GM23338 (cell line): ENCODE measurements at regions not wholly inside any gene's neighbourhood (a gene's known extent, or its start where the extent isn't known, plus 50 kb on each side); places are given as distances from the start of the nearest gene placed in this dataset.

Source experiments
- ATAC-seq: fragments of 200-7000 bp; cut with Tn5 transposase; 3 replicates; pipeline ENCODE4 v1.9.1; 2020
- DNase-seq: peaks from one replicate; pipeline ENCODE4 v3.0.0-alpha.2; 2015; ENCODE audit warnings: low spot score
- H2AFZ ChIP-seq: fragments of 200-600 bp; sonication (generic); 2 replicates; pipeline ENCODE4 v1.8.0; 2016; ENCODE audit warnings: antibody characterized with exemption, mild to moderate bottlenecking, moderate library complexity
- H3F3A ChIP-seq: fragments of 200-600 bp; sonication (generic); replicated peaks from 2 replicates; pipeline ENCODE4 v1.8.0; 2017; ENCODE audit warnings: antibody characterized with exemption, mixed run types, low read depth
- H3K27ac ChIP-seq: fragments of 200-600 bp; sonication (generic); 2 replicates; pipeline ENCODE4 v1.6.1; 2016; ENCODE audit warnings: low read depth
- H3K27me3 ChIP-seq: fragments of 200-600 bp; sonication (generic); 2 replicates; pipeline ENCODE4 v1.8.0; 2016; ENCODE audit warnings: mild to moderate bottlenecking, mixed run types, moderate library complexity; ENCODE audit not compliant: insufficient read depth
- H3K36me3 ChIP-seq: fragments of 200-600 bp; sonication (generic); 2 replicates; pipeline ENCODE4 v1.8.0; 2016; ENCODE audit warnings: mild to moderate bottlenecking; ENCODE audit not compliant: insufficient read depth
- H3K4me1 ChIP-seq: fragments of 200-600 bp; sonication (generic); 2 replicates; pipeline ENCODE4 v1.8.0; 2016; ENCODE audit warnings: mild to moderate bottlenecking, moderate library complexity; ENCODE audit not compliant: insufficient read depth
- H3K4me2 ChIP-seq: fragments of 200-600 bp; sonication (generic); 2 replicates; pipeline ENCODE4 v1.7.1; 2017; ENCODE audit warnings: mixed run types
- H3K4me3 ChIP-seq: fragments of 200-600 bp; sonication (generic); 2 replicates; pipeline ENCODE4 v1.6.1; 2016; ENCODE audit warnings: mixed run types
- H3K79me2 ChIP-seq: fragments of 200-600 bp; sonication (generic); replicated peaks from 2 replicates; pipeline ENCODE4 v1.8.0; 2017; ENCODE audit warnings: mild to moderate bottlenecking; ENCODE audit not compliant: insufficient read depth
- H3K9me2 ChIP-seq: fragments of 200-600 bp; sonication (generic); 2 replicates; pipeline ENCODE4 v1.8.0; 2017; ENCODE audit not compliant: insufficient read depth
- H4K20me1 ChIP-seq: fragments of 200-600 bp; sonication (generic); replicated peaks from 2 replicates; pipeline ENCODE4 v1.8.0; 2017; ENCODE audit warnings: mild to moderate bottlenecking; ENCODE audit not compliant: insufficient read depth
- H3K27ac Mint-ChIP-seq: 2 replicates; pipeline ENCODE4 v1.8.0; 2020; ENCODE audit warnings: inconsistent platforms, mild to moderate bottlenecking, moderate library complexity, mixed read lengths
- H3K27me3 Mint-ChIP-seq: 3 replicates; pipeline ENCODE4 v1.8.0; 2022; ENCODE audit warnings: low read depth, mild to moderate bottlenecking, moderate library complexity, mixed read lengths, inconsistent platforms; ENCODE audit not compliant: insufficient read depth, poor library complexity
- H3K36me3 Mint-ChIP-seq: 3 replicates; pipeline ENCODE4 v1.8.0; 2021; ENCODE audit warnings: low read depth, mild to moderate bottlenecking, inconsistent platforms, moderate library complexity, mixed read lengths
- H3K4me1 Mint-ChIP-seq: 3 replicates; pipeline ENCODE4 v1.8.0; 2020; ENCODE audit warnings: mild to moderate bottlenecking, inconsistent platforms, mixed read lengths
- H3K4me3 Mint-ChIP-seq: 3 replicates; pipeline ENCODE4 v1.8.0; 2021; ENCODE audit warnings: moderate library complexity, mild to moderate bottlenecking, inconsistent platforms, mixed read lengths
- H3K9me3 Mint-ChIP-seq: 3 replicates; pipeline ENCODE4 v1.8.0; 2020; ENCODE audit warnings: moderate library complexity, mild to moderate bottlenecking, inconsistent platforms, mixed read lengths
- CREB1 ChIP-seq: fragments of 250-450 bp; sonication (Bioruptor Pico); IDR thresholded peaks from 2 replicates; pipeline ENCODE4 v1.5.0; 2020; ENCODE audit warnings: low read depth, mild to moderate bottlenecking, moderate library complexity
- CTCF ChIP-seq, 2 experiments: fragments of 200-600 bp in 1 of 2; sonication (generic) in 1 of 2; conservative IDR thresholded peaks; 2 replicates each; pipeline versions ENCODE4 v1.5.1 to v1.6.1; 2016 to 2017; ENCODE audit warnings: antibody characterized with exemption in 2 of 2, low read depth in 2 of 2, mild to moderate bottlenecking in 2 of 2, moderate library complexity in 1 of 2
- ETS1 ChIP-seq: IDR thresholded peaks from 2 replicates; pipeline ENCODE4 v1.6.1; 2016; ENCODE audit warnings: antibody characterized with exemption
- EZH2 ChIP-seq: fragments of 200-600 bp; sonication (generic); IDR thresholded peaks from one replicate; pipeline ENCODE4 v1.8.0; 2017; ENCODE audit warnings: antibody characterized with exemption, mild to moderate bottlenecking, low read depth; ENCODE audit not compliant: unreplicated experiment
- EZH2phosphoT487 ChIP-seq: fragments of 200-600 bp; sonication (generic); IDR thresholded peaks from one replicate; pipeline ENCODE4 v1.8.1; 2018; ENCODE audit warnings: antibody characterized with exemption; ENCODE audit not compliant: unreplicated experiment
- JUNB ChIP-seq: IDR thresholded peaks from one replicate; pipeline ENCODE4 v1.6.1; 2016; ENCODE audit warnings: antibody characterized with exemption; ENCODE audit not compliant: unreplicated experiment
- NANOG ChIP-seq: IDR thresholded peaks from 2 replicates; pipeline ENCODE4 v1.6.1; 2016; ENCODE audit warnings: antibody characterized with exemption, borderline replicate concordance
- POLR2AphosphoS5 ChIP-seq: IDR thresholded peaks from 2 replicates; pipeline ENCODE4 v1.6.1; 2016; ENCODE audit warnings: antibody characterized with exemption, low read depth
- STAT1 ChIP-seq: IDR thresholded peaks from one replicate; pipeline ENCODE4 v1.6.1; 2016; ENCODE audit warnings: antibody characterized with exemption; ENCODE audit not compliant: unreplicated experiment
- ZNF114 ChIP-seq: fragments of 250-450 bp; sonication (Bioruptor Pico); IDR thresholded peaks from 2 replicates; pipeline ENCODE4 v1.5.0; 2020; ENCODE audit warnings: mild to moderate bottlenecking, moderate library complexity
- ZNF331 ChIP-seq: fragments of 250-450 bp; sonication (Bioruptor Pico); IDR thresholded peaks from 2 replicates; pipeline ENCODE4 v1.5.0; 2020; ENCODE audit warnings: low read depth, mild to moderate bottlenecking, moderate library complexity
- TF ChIP-seq, protein P1 (sequence below): fragments of 250-450 bp; sonication (Bioruptor Pico); IDR thresholded peaks from 2 replicates; pipeline ENCODE4 v1.5.0; 2020; ENCODE audit warnings: mild to moderate bottlenecking, moderate library complexity
- TF ChIP-seq, protein P2 (sequence below): IDR thresholded peaks from one replicate; pipeline ENCODE4 v1.6.1; 2018; ENCODE audit warnings: antibody characterized with exemption; ENCODE audit not compliant: unreplicated experiment

GRCh38 chr2:194557993-194558392 lies 1099.0 kb upstream of the SLC39A10 start:
- H3K4me2 ChIP-seq, result no peak overlapping the region
- H3K9me2 ChIP-seq, result no peaks in the 10 kb centered on the region
- ATAC-seq (no peak), DNase-seq (no peak)
- peaks cover 13% of the 10 kb centered on the region; the same call in 2 of the 3 replicates for H3K36me3 Mint-ChIP-seq
- no peaks in the 10 kb centered on the region for H3K27me3 Mint-ChIP-seq
- no peaks in the 10 kb centered on the region for H4K20me1 ChIP-seq
- no peak overlapping the region for H2AFZ ChIP-seq
- no peak overlapping the region for H3K4me3 Mint-ChIP-seq
- peaks cover 18% of the 10 kb centered on the region; the same call in 2 of the 3 replicates for H3K9me3 Mint-ChIP-seq
- H3K27ac Mint-ChIP-seq, result no peak overlapping the region
- no peaks in the 10 kb centered on the region for H3F3A ChIP-seq
- H3K27ac ChIP-seq, result no peak overlapping the region
- no peak for TF ChIP-seq CTCF (conservative IDR thresholded peaks at IDR 0.05; ENCODE audit: low read depth in 2 of 2)
- no peak for TF ChIP-seq CREB1 (CRISPR knock-in tag)
- TF ChIP-seq JUNB, result no peak
- TF ChIP-seq, protein P1, sequence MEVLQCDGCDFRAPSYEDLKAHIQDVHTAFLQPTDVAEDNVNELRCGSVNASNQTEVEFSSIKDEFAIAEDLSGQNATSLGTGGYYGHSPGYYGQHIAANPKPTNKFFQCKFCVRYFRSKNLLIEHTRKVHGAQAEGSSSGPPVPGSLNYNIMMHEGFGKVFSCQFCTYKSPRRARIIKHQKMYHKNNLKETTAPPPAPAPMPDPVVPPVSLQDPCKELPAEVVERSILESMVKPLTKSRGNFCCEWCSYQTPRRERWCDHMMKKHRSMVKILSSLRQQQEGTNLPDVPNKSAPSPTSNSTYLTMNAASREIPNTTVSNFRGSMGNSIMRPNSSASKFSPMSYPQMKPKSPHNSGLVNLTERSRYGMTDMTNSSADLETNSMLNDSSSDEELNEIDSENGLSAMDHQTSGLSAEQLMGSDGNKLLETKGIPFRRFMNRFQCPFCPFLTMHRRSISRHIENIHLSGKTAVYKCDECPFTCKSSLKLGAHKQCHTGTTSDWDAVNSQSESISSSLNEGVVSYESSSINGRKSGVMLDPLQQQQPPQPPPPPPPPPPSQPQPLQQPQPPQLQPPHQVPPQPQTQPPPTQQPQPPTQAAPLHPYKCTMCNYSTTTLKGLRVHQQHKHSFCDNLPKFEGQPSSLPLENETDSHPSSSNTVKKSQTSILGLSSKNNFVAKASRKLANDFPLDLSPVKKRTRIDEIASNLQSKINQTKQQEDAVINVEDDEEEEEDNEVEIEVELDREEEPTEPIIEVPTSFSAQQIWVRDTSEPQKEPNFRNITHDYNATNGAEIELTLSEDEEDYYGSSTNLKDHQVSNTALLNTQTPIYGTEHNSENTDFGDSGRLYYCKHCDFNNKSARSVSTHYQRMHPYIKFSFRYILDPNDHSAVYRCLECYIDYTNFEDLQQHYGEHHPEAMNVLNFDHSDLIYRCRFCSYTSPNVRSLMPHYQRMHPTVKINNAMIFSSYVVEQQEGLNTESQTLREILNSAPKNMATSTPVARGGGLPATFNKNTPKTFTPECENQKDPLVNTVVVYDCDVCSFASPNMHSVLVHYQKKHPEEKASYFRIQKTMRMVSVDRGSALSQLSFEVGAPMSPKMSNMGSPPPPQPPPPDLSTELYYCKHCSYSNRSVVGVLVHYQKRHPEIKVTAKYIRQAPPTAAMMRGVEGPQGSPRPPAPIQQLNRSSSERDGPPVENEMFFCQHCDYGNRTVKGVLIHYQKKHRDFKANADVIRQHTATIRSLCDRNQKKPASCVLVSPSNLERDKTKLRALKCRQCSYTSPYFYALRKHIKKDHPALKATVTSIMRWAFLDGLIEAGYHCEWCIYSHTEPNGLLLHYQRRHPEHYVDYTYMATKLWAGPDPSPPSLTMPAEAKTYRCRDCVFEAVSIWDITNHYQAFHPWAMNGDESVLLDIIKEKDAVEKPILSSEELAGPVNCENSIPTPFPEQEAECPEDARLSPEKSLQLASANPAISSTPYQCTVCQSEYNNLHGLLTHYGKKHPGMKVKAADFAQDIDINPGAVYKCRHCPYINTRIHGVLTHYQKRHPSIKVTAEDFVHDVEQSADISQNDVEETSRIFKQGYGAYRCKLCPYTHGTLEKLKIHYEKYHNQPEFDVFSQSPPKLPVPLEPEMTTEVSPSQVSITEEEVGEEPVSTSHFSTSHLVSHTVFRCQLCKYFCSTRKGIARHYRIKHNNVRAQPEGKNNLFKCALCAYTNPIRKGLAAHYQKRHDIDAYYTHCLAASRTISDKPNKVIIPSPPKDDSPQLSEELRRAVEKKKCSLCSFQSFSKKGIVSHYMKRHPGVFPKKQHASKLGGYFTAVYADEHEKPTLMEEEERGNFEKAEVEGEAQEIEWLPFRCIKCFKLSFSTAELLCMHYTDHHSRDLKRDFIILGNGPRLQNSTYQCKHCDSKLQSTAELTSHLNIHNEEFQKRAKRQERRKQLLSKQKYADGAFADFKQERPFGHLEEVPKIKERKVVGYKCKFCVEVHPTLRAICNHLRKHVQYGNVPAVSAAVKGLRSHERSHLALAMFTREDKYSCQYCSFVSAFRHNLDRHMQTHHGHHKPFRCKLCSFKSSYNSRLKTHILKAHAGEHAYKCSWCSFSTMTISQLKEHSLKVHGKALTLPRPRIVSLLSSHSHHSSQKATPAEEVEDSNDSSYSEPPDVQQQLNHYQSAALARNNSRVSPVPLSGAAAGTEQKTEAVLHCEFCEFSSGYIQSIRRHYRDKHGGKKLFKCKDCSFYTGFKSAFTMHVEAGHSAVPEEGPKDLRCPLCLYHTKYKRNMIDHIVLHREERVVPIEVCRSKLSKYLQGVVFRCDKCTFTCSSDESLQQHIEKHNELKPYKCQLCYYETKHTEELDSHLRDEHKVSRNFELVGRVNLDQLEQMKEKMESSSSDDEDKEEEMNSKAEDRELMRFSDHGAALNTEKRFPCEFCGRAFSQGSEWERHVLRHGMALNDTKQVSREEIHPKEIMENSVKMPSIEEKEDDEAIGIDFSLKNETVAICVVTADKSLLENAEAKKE, result no peak
- TF ChIP-seq EZH2phosphoT487, result no peak
- TF ChIP-seq NANOG, result no peak
- no peak for TF ChIP-seq ETS1
- no peak for TF ChIP-seq ZNF114
- no peak for TF ChIP-seq EZH2
- TF ChIP-seq ZNF331, result no peak
- TF ChIP-seq POLR2AphosphoS5, result no peak
- TF ChIP-seq, protein P2, sequence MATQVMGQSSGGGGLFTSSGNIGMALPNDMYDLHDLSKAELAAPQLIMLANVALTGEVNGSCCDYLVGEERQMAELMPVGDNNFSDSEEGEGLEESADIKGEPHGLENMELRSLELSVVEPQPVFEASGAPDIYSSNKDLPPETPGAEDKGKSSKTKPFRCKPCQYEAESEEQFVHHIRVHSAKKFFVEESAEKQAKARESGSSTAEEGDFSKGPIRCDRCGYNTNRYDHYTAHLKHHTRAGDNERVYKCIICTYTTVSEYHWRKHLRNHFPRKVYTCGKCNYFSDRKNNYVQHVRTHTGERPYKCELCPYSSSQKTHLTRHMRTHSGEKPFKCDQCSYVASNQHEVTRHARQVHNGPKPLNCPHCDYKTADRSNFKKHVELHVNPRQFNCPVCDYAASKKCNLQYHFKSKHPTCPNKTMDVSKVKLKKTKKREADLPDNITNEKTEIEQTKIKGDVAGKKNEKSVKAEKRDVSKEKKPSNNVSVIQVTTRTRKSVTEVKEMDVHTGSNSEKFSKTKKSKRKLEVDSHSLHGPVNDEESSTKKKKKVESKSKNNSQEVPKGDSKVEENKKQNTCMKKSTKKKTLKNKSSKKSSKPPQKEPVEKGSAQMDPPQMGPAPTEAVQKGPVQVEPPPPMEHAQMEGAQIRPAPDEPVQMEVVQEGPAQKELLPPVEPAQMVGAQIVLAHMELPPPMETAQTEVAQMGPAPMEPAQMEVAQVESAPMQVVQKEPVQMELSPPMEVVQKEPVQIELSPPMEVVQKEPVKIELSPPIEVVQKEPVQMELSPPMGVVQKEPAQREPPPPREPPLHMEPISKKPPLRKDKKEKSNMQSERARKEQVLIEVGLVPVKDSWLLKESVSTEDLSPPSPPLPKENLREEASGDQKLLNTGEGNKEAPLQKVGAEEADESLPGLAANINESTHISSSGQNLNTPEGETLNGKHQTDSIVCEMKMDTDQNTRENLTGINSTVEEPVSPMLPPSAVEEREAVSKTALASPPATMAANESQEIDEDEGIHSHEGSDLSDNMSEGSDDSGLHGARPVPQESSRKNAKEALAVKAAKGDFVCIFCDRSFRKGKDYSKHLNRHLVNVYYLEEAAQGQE, result no peak
- TF ChIP-seq STAT1, result no peak
- H3K79me2 ChIP-seq, result no peaks in the 10 kb centered on the region
- H3K27me3 ChIP-seq, result no peaks in the 10 kb centered on the region
- no peaks in the 10 kb centered on the region for H3K36me3 ChIP-seq
- H3K4me1 Mint-ChIP-seq, result no peaks in the 10 kb centered on the region
- H3K4me3 ChIP-seq, result no peak overlapping the region
- H3K4me1 ChIP-seq, result no peaks in the 10 kb centered on the region
